H9 (cell line): ENCODE measurements at regions not wholly inside any gene's neighbourhood (a gene's known extent, or its start where the extent isn't known, plus 50 kb on each side); places are given as distances from the start of the nearest gene placed in this dataset.
A peak's percentile ranks its signal among the peaks of the same experiment; 100 is the strongest.

Experiments used
- DNase-seq: peaks from one replicate; pipeline ENCODE4 v3.0.0-alpha.2; 2017
- H2AFZ ChIP-seq: one replicate; pipeline ENCODE4 v1.6.1; 2013; ENCODE audit warnings: mild to moderate bottlenecking, low read length, control low read depth, moderate library complexity
- H2AK5ac ChIP-seq: 2 replicates; pipeline ENCODE4 v1.6.1; 2013; ENCODE audit warnings: low read length, control low read depth, mixed read lengths; ENCODE audit not compliant: insufficient read length
- H2BK120ac ChIP-seq: one replicate; pipeline ENCODE4 v1.6.1; 2013; ENCODE audit warnings: low read depth, mild to moderate bottlenecking, low read length, control low read depth, inconsistent platforms; ENCODE audit not compliant: poor library complexity, severe bottlenecking
- H2BK12ac ChIP-seq: 2 replicates; pipeline ENCODE4 v1.6.1; 2013; ENCODE audit warnings: low read length, control low read depth, mixed read lengths, low read depth; ENCODE audit not compliant: insufficient read length
- H2BK15ac ChIP-seq: 2 replicates; pipeline ENCODE4 v1.6.1; 2013; ENCODE audit warnings: low read depth, low read length, control low read depth
- H2BK20ac ChIP-seq: one replicate; pipeline ENCODE4 v1.6.1; 2013; ENCODE audit warnings: low read depth, mild to moderate bottlenecking, low read length, control low read depth, inconsistent platforms; ENCODE audit not compliant: poor library complexity, severe bottlenecking
- H2BK5ac ChIP-seq: 2 replicates; pipeline ENCODE4 v1.6.1; 2013; ENCODE audit warnings: low read length, control low read depth, mixed read lengths; ENCODE audit not compliant: insufficient read length
- H3K14ac ChIP-seq: 2 replicates; pipeline ENCODE4 v1.6.1; 2013; ENCODE audit warnings: low read length, control low read depth; ENCODE audit not compliant: insufficient read depth
- H3K18ac ChIP-seq: 2 replicates; pipeline ENCODE4 v1.6.1; 2013; ENCODE audit warnings: low read depth, mild to moderate bottlenecking, mixed read lengths, low read length, control low read depth; ENCODE audit not compliant: insufficient read length
- H3K23ac ChIP-seq: 2 replicates; pipeline ENCODE4 v1.6.1; 2013; ENCODE audit warnings: low read length, control low read depth, mixed read lengths, low read depth; ENCODE audit not compliant: insufficient read length
- H3K23me2 ChIP-seq: 2 replicates; pipeline ENCODE4 v1.6.1; 2013; ENCODE audit warnings: low read depth, mild to moderate bottlenecking, mixed read lengths, low read length, control low read depth; ENCODE audit not compliant: insufficient read length, poor library complexity, severe bottlenecking
- H3K27ac ChIP-seq: 2 replicates; pipeline ENCODE4 v1.5.1; 2013; ENCODE audit warnings: low read length, control low read depth, mixed read lengths, low read depth; ENCODE audit not compliant: insufficient read length
- H3K27me3 ChIP-seq: 2 replicates; pipeline ENCODE4 v1.6.1; 2013; ENCODE audit warnings: low read length, control low read depth, inconsistent platforms; ENCODE audit not compliant: insufficient read depth
- H3K4ac ChIP-seq: 2 replicates; pipeline ENCODE4 v1.6.1; 2013; ENCODE audit warnings: low read depth, mild to moderate bottlenecking, control low read depth, inconsistent platforms, low read length, moderate library complexity
- H3K4me1 ChIP-seq: 2 replicates; pipeline ENCODE4 v1.6.1; 2013; ENCODE audit warnings: low read length, control low read depth, inconsistent platforms; ENCODE audit not compliant: insufficient read depth
- H3K4me2 ChIP-seq: 2 replicates; pipeline ENCODE4 v1.6.1; 2013; ENCODE audit warnings: low read length, control low read depth, mixed read lengths; ENCODE audit not compliant: insufficient read length, insufficient read depth
- H3K56ac ChIP-seq: 2 replicates; pipeline ENCODE4 v1.6.1; 2013; ENCODE audit warnings: low read depth, mild to moderate bottlenecking, mixed read lengths, low read length, control low read depth; ENCODE audit not compliant: insufficient read length
- H3K79me1 ChIP-seq: 2 replicates; pipeline ENCODE4 v1.6.1; 2013; ENCODE audit warnings: low read depth, mild to moderate bottlenecking, moderate library complexity, low read length, control low read depth, inconsistent platforms; ENCODE audit not compliant: insufficient read depth, poor library complexity, severe bottlenecking
- H3K79me2 ChIP-seq: 2 replicates; pipeline ENCODE4 v1.6.1; 2013; ENCODE audit warnings: low read length, control low read depth, inconsistent platforms; ENCODE audit not compliant: insufficient read depth
- H3K9ac ChIP-seq: 2 replicates; pipeline ENCODE4 v1.6.1; 2013; ENCODE audit warnings: low read length, control low read depth, mixed read lengths; ENCODE audit not compliant: insufficient read length; ENCODE audit errors: extremely low read depth
- H3K9me3 ChIP-seq: one replicate; pipeline ENCODE4 v1.6.1; 2013; ENCODE audit warnings: low read depth, low read length, inconsistent platforms; ENCODE audit not compliant: control insufficient read depth
- H3T11ph ChIP-seq: one replicate; pipeline ENCODE4 v1.6.1; 2013; ENCODE audit warnings: mild to moderate bottlenecking, low read length, control low read depth, inconsistent platforms
- H4K20me1 ChIP-seq: one replicate; pipeline ENCODE4 v1.6.1; 2013; ENCODE audit not compliant: control insufficient read depth, insufficient read length, insufficient read depth
- H4K5ac ChIP-seq: 2 replicates; pipeline ENCODE4 v1.6.1; 2013; ENCODE audit warnings: low read depth, mild to moderate bottlenecking, mixed read lengths, low read length, control low read depth; ENCODE audit not compliant: insufficient read length
- H4K8ac ChIP-seq: replicated peaks from 2 replicates; pipeline ENCODE4 v1.6.1; 2013; ENCODE audit warnings: low read length, control low read depth, mixed read lengths, low read depth; ENCODE audit not compliant: insufficient read length
- H4K91ac ChIP-seq: 2 replicates; pipeline ENCODE4 v1.6.1; 2013; ENCODE audit warnings: low read depth, mild to moderate bottlenecking, moderate library complexity, mixed read lengths, low read length, control low read depth; ENCODE audit not compliant: insufficient read length
- H3K27ac Mint-ChIP-seq, 3 experiments: 2 replicates in 2 of 3; 3 replicates in 1 of 3; pipeline ENCODE4 v1.8.0; 2020 to 2021; ENCODE audit warnings: mixed read lengths in 3 of 3, mild to moderate bottlenecking in 1 of 3, moderate library complexity in 1 of 3
- H3K27me3 Mint-ChIP-seq: 2 replicates; pipeline ENCODE4 v1.8.0; 2021; ENCODE audit warnings: low read depth, mild to moderate bottlenecking, moderate library complexity, mixed read lengths
- H3K36me3 Mint-ChIP-seq, 3 experiments: 2 replicates in 2 of 3; 3 replicates in 1 of 3; pipeline ENCODE4 v1.8.0; 2020 to 2021; ENCODE audit warnings: low read depth in 3 of 3, mixed read lengths in 3 of 3; ENCODE audit not compliant: insufficient read depth in 1 of 3
- H3K4me1 Mint-ChIP-seq, 2 experiments: 2 replicates each; pipeline ENCODE4 v1.8.0; 2020; ENCODE audit warnings: mixed read lengths in 2 of 2
- H3K4me3 Mint-ChIP-seq, 2 experiments: 2 replicates in 1 of 2; 3 replicates in 1 of 2; pipeline ENCODE4 v1.8.0; 2020 to 2021; ENCODE audit warnings: mild to moderate bottlenecking in 2 of 2, mixed read lengths in 2 of 2, moderate library complexity in 1 of 2
- H3K9me3 Mint-ChIP-seq, 2 experiments: 2 replicates in 1 of 2; 3 replicates in 1 of 2; pipeline ENCODE4 v1.8.0; 2020; ENCODE audit warnings: mild to moderate bottlenecking in 2 of 2, mixed read lengths in 2 of 2, moderate library complexity in 1 of 2
- WGBS: extraction: QIAGEN DNeasy Blood & Tissue Kit; methylation state at CpG from one replicate; pipeline ENCODE4 v1.1.7; 2013; ENCODE audit warnings: missing lambda C conversion rate, low lambda C conversion rate, mixed read lengths; ENCODE audit not compliant: insufficient read length; ENCODE audit errors: extremely low coverage; 5-methylcytosine and 5-hydroxymethylcytosine counted together
- TF ChIP-seq, protein P1 (sequence below): fragments of 200-600 bp; sonication (generic); conservative IDR thresholded peaks from 3 replicates; pipeline ENCODE4 v1.8.0; 2021; ENCODE audit warnings: antibody characterized with exemption, mild to moderate bottlenecking

DNA sequence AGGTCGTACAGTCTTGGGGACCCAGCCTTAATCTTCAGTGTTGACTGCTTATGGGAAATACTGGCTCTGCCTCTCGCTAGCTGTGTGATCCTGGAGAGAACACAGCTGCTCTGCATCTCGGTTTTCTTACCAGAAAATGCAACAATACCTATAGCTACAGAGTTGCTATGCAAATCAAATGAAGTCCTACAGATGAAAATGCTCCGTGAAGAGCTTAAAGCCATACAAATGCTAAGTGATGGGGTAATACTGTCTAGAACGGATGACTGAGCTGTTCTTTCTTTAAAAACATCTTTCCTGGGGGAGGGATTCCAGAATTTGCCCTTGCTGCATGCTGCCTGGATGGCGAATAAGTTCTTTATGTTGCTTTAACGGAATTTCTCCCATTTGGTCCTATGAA lies 132.0 kb downstream of the ZBTB18 start:
- WGBS = no CpG with 5 or more reads among the region's 7 CpGs
- no peaks in the 10 kb centered on the region; the same call in 1 of the 2 replicates for H3K4me1 ChIP-seq
- H3K27ac ChIP-seq = no peak overlapping the region
- no peak overlapping the region for H3K9ac ChIP-seq
- DNase-seq = no peak
- no peak overlapping the region for H4K8ac ChIP-seq
- H3K27me3 Mint-ChIP-seq = peaks cover 2% of the 10 kb centered on the region
- H3K18ac ChIP-seq = no peak overlapping the region
- H2BK12ac ChIP-seq = no peak overlapping the region
- H2BK5ac ChIP-seq = no peak overlapping the region
- H3K23ac ChIP-seq = no peak overlapping the region
- no peak overlapping the region for H2AFZ ChIP-seq
- no peak overlapping the region for H3K4me2 ChIP-seq
- no peak overlapping the region for H4K5ac ChIP-seq
- no peaks in the 10 kb centered on the region for H3K79me2 ChIP-seq
- no peak overlapping the region for H2BK120ac ChIP-seq
- no peak overlapping the region for H3T11ph ChIP-seq
- no peaks in the 10 kb centered on the region for H3K23me2 ChIP-seq
- TF ChIP-seq, protein P1, sequence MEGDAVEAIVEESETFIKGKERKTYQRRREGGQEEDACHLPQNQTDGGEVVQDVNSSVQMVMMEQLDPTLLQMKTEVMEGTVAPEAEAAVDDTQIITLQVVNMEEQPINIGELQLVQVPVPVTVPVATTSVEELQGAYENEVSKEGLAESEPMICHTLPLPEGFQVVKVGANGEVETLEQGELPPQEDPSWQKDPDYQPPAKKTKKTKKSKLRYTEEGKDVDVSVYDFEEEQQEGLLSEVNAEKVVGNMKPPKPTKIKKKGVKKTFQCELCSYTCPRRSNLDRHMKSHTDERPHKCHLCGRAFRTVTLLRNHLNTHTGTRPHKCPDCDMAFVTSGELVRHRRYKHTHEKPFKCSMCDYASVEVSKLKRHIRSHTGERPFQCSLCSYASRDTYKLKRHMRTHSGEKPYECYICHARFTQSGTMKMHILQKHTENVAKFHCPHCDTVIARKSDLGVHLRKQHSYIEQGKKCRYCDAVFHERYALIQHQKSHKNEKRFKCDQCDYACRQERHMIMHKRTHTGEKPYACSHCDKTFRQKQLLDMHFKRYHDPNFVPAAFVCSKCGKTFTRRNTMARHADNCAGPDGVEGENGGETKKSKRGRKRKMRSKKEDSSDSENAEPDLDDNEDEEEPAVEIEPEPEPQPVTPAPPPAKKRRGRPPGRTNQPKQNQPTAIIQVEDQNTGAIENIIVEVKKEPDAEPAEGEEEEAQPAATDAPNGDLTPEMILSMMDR = no peak
- H3K27me3 ChIP-seq = no peaks in the 10 kb centered on the region
- no peaks in the 10 kb centered on the region for H3K36me3 Mint-ChIP-seq
- no peak overlapping the region for H3K4ac ChIP-seq
- no peaks in the 10 kb centered on the region for H3K79me1 ChIP-seq
- H3K56ac ChIP-seq = no peak overlapping the region
- no peaks in the 10 kb centered on the region for H4K20me1 ChIP-seq
- no peaks in the 10 kb centered on the region for H3K9me3 Mint-ChIP-seq
- no peak overlapping the region for H2BK15ac ChIP-seq
- no peak overlapping the region for H2BK20ac ChIP-seq
- no peaks in the 10 kb centered on the region for H3K9me3 ChIP-seq
- H3K4me1 Mint-ChIP-seq = peaks cover 13 to 14% of the 10 kb centered on the region in 2 experiments
- H2AK5ac ChIP-seq = no peak overlapping the region
- no peak overlapping the region for H4K91ac ChIP-seq
- no peak overlapping the region for H3K4me3 Mint-ChIP-seq
- H3K14ac ChIP-seq = no peak overlapping the region
- H3K27ac Mint-ChIP-seq = peak overlapping the region in 2 of 3 experiments; percentile 49 to 70; a peak in 3 of 7 replicates
